ENCODE measurements at regions not wholly inside any gene's neighbourhood (a gene's known extent, or its start where the extent isn't known, plus 50 kb on each side); places are given as distances from the start of the nearest gene placed in this dataset.

DNA sequence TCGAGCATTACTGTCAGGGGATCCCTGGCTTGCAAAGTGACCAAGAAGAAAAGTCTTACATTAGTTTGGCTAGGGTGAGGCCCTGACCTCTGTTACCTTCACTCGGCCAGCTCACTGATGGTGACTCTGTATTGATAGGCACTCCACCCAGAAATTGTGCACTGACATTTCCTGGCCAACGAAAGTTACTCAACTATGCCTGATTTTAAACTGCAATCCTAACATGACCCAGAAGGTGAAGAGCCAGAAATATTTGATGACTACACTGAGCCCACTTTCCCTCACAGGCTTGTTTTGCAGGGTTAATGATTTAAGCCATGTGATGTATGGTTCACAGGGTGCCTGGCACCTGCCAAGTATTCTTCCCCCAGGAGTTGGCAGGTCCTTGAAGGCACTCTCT is 208.2 kb upstream of the MAF start:
- no peak overlapping the region for H3K4me3 Mint-ChIP-seq
- no peaks in the 10 kb centered on the region for H3K27me3 Mint-ChIP-seq
- peaks cover 4% of the 10 kb centered on the region for H3K9me3 Mint-ChIP-seq
- H3K36me3 Mint-ChIP-seq (ENCODE audit: low read depth) = no peaks in the 10 kb centered on the region
- no peak overlapping the region for H3K27ac Mint-ChIP-seq
- DNase-seq (no peak), ATAC-seq (ENCODE audit: low read depth) (no peak)
- ChIA-PET CTCF (no interaction called here), POLR2A (no interaction called here)
- TF ChIP-seq, protein P1, sequence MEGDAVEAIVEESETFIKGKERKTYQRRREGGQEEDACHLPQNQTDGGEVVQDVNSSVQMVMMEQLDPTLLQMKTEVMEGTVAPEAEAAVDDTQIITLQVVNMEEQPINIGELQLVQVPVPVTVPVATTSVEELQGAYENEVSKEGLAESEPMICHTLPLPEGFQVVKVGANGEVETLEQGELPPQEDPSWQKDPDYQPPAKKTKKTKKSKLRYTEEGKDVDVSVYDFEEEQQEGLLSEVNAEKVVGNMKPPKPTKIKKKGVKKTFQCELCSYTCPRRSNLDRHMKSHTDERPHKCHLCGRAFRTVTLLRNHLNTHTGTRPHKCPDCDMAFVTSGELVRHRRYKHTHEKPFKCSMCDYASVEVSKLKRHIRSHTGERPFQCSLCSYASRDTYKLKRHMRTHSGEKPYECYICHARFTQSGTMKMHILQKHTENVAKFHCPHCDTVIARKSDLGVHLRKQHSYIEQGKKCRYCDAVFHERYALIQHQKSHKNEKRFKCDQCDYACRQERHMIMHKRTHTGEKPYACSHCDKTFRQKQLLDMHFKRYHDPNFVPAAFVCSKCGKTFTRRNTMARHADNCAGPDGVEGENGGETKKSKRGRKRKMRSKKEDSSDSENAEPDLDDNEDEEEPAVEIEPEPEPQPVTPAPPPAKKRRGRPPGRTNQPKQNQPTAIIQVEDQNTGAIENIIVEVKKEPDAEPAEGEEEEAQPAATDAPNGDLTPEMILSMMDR (IDR thresholded peaks at IDR 0.05) = no peak
- H3K4me1 Mint-ChIP-seq = no peaks in the 10 kb centered on the region
- intact Hi-C loops (cut with micrococcal nuclease) = no loop called here

DNA sequence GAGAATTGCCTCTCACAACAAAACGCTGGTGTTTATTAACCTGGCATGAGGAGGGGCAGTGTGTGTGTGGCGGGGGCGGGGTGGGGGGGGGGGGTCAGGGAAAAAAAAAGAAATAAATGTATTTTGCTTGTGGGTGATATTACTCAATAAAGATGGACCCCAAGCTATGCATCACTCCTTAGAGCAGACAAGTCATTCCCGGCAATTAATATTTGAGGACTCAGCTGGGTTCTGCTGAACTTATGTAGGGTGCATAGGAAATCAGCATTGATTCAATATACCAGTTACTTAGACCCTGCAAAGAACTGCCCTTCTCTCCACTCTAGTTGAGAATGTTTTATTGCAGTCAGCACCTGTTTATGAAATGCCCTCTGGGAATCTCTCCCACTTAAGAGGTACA is 206.2 kb upstream of the MAF start:
- Mint-ChIP-seq H3K9me3 (peaks cover 4% of the 10 kb centered on the region), H3K4me3 (no peak overlapping the region), H3K36me3 (ENCODE audit: low read depth) (no peaks in the 10 kb centered on the region), H3K4me1 (no peaks in the 10 kb centered on the region), H3K27me3 (no peaks in the 10 kb centered on the region), H3K27ac (no peak overlapping the region)
- TF ChIP-seq, protein P1 (IDR thresholded peaks at IDR 0.05) = no peak
- CTCF ChIA-PET = no interaction called here
- POLR2A ChIA-PET = no interaction called here
- ATAC-seq (ENCODE audit: low read depth) (no peak), DNase-seq (no peak)
- intact Hi-C loops (cut with micrococcal nuclease) = no loop called here

DNA sequence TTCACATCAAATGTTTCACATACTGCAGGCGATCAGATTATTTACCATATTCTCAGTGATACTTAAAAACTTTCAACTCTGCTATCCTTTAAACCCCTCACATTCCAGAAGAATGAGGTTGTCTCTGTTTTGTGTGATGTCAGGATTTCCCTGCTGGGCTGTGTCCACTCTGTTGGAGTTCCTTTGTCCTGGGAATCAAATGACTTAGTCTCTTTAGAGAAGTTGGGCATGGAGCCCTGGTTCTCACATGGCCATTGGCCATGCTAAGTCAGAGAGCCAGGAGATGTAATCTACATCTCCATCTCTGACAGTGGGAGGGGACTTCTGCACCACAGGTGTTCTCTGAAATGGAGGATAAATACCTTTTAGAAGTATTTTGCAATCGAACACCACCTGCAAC is 205.1 kb upstream of the MAF start:
- DNase-seq (no peak), ATAC-seq (ENCODE audit: low read depth) (no peak)
- intact Hi-C loops (cut with micrococcal nuclease) = no loop called here
- POLR2A ChIA-PET = no interaction called here
- no peaks in the 10 kb centered on the region for H3K27me3 Mint-ChIP-seq
- no peaks in the 10 kb centered on the region for H3K4me1 Mint-ChIP-seq
- no peak overlapping the region for H3K4me3 Mint-ChIP-seq
- TF ChIP-seq, protein P1 (IDR thresholded peaks at IDR 0.05) = no peak
- no peak overlapping the region for H3K27ac Mint-ChIP-seq
- peaks cover 4% of the 10 kb centered on the region for H3K9me3 Mint-ChIP-seq
- CTCF ChIA-PET = no interaction called here
- H3K36me3 Mint-ChIP-seq (ENCODE audit: low read depth) = no peaks in the 10 kb centered on the region

DNA sequence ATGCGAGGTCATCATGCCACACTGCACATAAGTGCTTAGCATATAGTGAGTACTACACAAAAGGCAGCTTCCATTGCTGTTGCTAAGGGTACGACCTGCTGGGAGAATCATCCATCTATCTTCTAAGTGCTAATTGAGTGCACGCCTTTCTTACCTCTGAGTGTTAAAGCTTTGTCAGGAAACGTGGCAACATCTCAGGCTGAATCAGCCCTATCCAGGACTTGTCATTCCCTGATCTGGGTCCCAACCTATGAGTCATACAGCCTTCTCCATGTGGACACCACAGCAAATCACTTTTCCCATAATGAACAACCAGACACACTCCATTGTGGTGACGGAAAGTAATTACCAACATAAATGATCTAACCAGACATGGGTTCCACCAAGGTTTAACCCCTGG is 201.1 kb upstream of the MAF start:
- TF ChIP-seq, protein P1 (IDR thresholded peaks at IDR 0.05) = no peak
- Mint-ChIP-seq H3K27ac (no peak overlapping the region), H3K4me1 (no peaks in the 10 kb centered on the region), H3K9me3 (no peaks in the 10 kb centered on the region), H3K36me3 (ENCODE audit: low read depth) (no peaks in the 10 kb centered on the region), H3K27me3 (no peaks in the 10 kb centered on the region), H3K4me3 (no peak overlapping the region)
- intact Hi-C loops (cut with micrococcal nuclease) = no loop called here
- ATAC-seq (ENCODE audit: low read depth) (no peak), DNase-seq (no peak)
- ChIA-PET POLR2A (interaction anchor here (0.5 kb wide), 1 partner anchor 779 kb away, joined by 8 read pairs; no protein-coding TSS in a partner anchor), CTCF (no interaction called here)

DNA sequence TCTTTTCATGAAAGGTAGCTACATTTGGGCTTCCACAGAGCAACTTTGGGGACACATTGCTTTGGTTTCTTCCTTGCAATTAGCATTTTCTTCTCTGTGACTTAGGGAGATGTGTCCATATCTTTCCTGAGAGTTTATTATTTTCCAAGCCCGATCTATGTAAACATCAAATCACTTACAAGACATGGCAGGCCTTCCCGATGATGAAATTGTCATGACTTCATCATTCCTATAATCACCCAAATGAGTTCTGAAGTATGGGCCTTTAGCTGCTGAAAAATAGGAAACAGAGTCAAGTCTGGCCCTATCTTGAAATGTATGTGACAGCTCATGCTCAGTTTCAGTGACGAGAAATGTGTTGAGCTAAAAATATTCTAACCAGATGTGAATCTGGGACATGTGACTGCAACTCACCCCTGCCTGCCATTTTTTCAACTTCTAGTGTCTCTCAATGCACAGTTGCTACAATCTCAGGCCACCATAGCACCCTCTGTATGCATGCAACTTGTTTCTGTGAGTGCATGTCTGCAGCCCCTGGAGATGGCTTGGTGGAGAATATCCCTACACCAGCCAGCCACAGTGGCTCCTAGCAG is 199.6 kb upstream of the MAF start:
- intact Hi-C loops (cut with micrococcal nuclease) = no loop called here
- Mint-ChIP-seq H3K36me3 (ENCODE audit: low read depth) (no peaks in the 10 kb centered on the region), H3K4me3 (no peak overlapping the region), H3K4me1 (no peaks in the 10 kb centered on the region), H3K27me3 (no peaks in the 10 kb centered on the region), H3K9me3 (no peaks in the 10 kb centered on the region), H3K27ac (no peak overlapping the region)
- DNase-seq (no peak), ATAC-seq (ENCODE audit: low read depth) (no peak)
- TF ChIP-seq, protein P1 (IDR thresholded peaks at IDR 0.05) = no peak
- POLR2A ChIA-PET = no interaction called here
- CTCF ChIA-PET = no interaction called here
